ENCODE measurements at regions not wholly inside any gene's neighbourhood (a gene's known extent, or its start where the extent isn't known, plus 50 kb on each side); places are given as distances from the start of the nearest gene placed in this dataset.
A peak's percentile ranks its signal among the peaks of the same experiment; 100 is the strongest.

- no peak for TF ChIP-seq CTCF (conservative IDR thresholded peaks at IDR 0.05; ENCODE audit: low read depth, low read length)
- no peak for DNase-seq (ENCODE audit: low read depth)
- H3K4me3 ChIP-seq (ENCODE audit: low read depth, low read length), result no peak overlapping the region
Observed at GRCh38 chr20:51313358-51313827, 229.1 kb downstream of the NFATC2 start.

- no peak for TF ChIP-seq CTCF (conservative IDR thresholded peaks at IDR 0.05; ENCODE audit: low read depth, low read length)
- H3K4me3 ChIP-seq (ENCODE audit: low read depth, low read length), result no peak overlapping the region
- DNase-seq (ENCODE audit: low read depth), result no peak
Observed at GRCh38 chr20:51312480-51312783, 230.1 kb downstream of the NFATC2 start.

- no peak for TF ChIP-seq CTCF (conservative IDR thresholded peaks at IDR 0.05; ENCODE audit: low read depth, low read length)
- no peak overlapping the region for H3K4me3 ChIP-seq (ENCODE audit: low read depth, low read length)
- no peak for DNase-seq (ENCODE audit: low read depth)
Observed at GRCh38 chr20:51311636-51312479, 230.7 kb downstream of the NFATC2 start.

GRCh38 chr20:51310216-51310615, 232.3 kb downstream of the NFATC2 start:
- TF ChIP-seq CTCF (conservative IDR thresholded peaks at IDR 0.05; ENCODE audit: low read depth, low read length), result no peak
- DNase-seq (ENCODE audit: low read depth), result no peak
- H3K4me3 ChIP-seq (ENCODE audit: low read depth, low read length), result no peak overlapping the region

- TF ChIP-seq CTCF (conservative IDR thresholded peaks at IDR 0.05; ENCODE audit: low read depth, low read length), result no peak
- no peak for DNase-seq (ENCODE audit: low read depth)
- H3K4me3 ChIP-seq (ENCODE audit: low read depth, low read length), result no peak overlapping the region
Observed at GRCh38 chr20:51309128-51309527, 233.4 kb downstream of the NFATC2 start.

GRCh38 chr20:51306521-51307358, 235.8 kb downstream of the NFATC2 start:
- TF ChIP-seq CTCF (conservative IDR thresholded peaks at IDR 0.05; ENCODE audit: low read depth, low read length), result peak; percentile 86
- DNase-seq (ENCODE audit: low read depth), result no peak
- H3K4me3 ChIP-seq (ENCODE audit: low read depth, low read length), result no peak overlapping the region

Data from epithelial cell of proximal tubule (primary cell).